Gastroesophageal sphincter (tissue), 4 donors: ENCODE measurements at regions not wholly inside any gene's neighbourhood (a gene's known extent, or its start where the extent isn't known, plus 50 kb on each side); places are given as distances from the start of the nearest gene placed in this dataset.

ENCODE experiments used
- ATAC-seq: fragments of 150-250 bp; one replicate; pipeline ENCODE4 v1.9.1; 2016; ENCODE audit warnings: mild to moderate bottlenecking, moderate library complexity
- H3K27ac ChIP-seq, 4 donors: fragments of 200-600 bp; sonication (generic) in 3 of 4; 1 replicate in 3 of 4; 2 replicates in 1 of 4; pipeline ENCODE4 v1.5.1; 2016 to 2019
- H3K27me3 ChIP-seq: fragments of 200-600 bp; sonication (generic); one replicate; pipeline ENCODE4 v1.5.1; 2019
- H3K36me3 ChIP-seq, 2 donors: fragments of 200-600 bp; sonication (generic); one replicate each; pipeline ENCODE4 v1.5.1; 2019; ENCODE audit warnings: control low read depth in 1 of 2
- H3K4me1 ChIP-seq, 3 donors: fragments of 200-600 bp; sonication (generic); 1 replicate in 2 of 3; 2 replicates in 1 of 3; pipeline ENCODE4 v1.5.1; 2016 to 2019; ENCODE audit warnings: control low read depth in 2 of 3
- H3K4me3 ChIP-seq, 2 donors: fragments of 200-600 bp; sonication (generic); one replicate each; pipeline ENCODE4 v1.5.1; 2019; ENCODE audit warnings: mild to moderate bottlenecking in 1 of 2, moderate library complexity in 1 of 2
- H3K9me3 ChIP-seq, 3 donors: fragments of 200-600 bp; sonication (generic); one replicate each; pipeline ENCODE4 v1.5.1; 2017 to 2019; ENCODE audit warnings: control low read depth in 2 of 3
- CTCF ChIP-seq, 4 experiments: fragments of 200-600 bp in 2 of 4; fragments of 450-650 bp in 2 of 4; sonication (generic) in 1 of 4; IDR thresholded peaks; one replicate each; pipeline ENCODE4 v1.5.1; 2017 to 2019; ENCODE audit warnings: antibody characterized with exemption in 4 of 4, mild to moderate bottlenecking in 2 of 4, moderate library complexity in 2 of 4
- EP300 ChIP-seq: sonication (generic); formaldehyde crosslinking; IDR thresholded peaks from one replicate; pipeline ENCODE4 v1.6.1; 2017; ENCODE audit warnings: antibody characterized with exemption, mild to moderate bottlenecking
- POLR2A ChIP-seq, 2 donors: fragments of 450-650 bp; IDR thresholded peaks; one replicate each; pipeline ENCODE4 v1.6.1; 2017; ENCODE audit warnings: antibody characterized with exemption in 2 of 2, mild to moderate bottlenecking in 2 of 2, moderate library complexity in 1 of 2
- POLR2AphosphoS5 ChIP-seq: sonication (generic); formaldehyde crosslinking; IDR thresholded peaks from one replicate; pipeline ENCODE4 v1.6.1; 2017; ENCODE audit warnings: antibody characterized with exemption
- WGBS, 2 donors: methylation state at CpG; one replicate each; pipeline ENCODE4 v1.1.5; 2018; ENCODE audit warnings: low coverage in 1 of 2; 5-methylcytosine and 5-hydroxymethylcytosine counted together

- Histone ChIP-seq H3K36me3 (no peaks in the 10 kb centered on the region), H3K27me3 (no peaks in the 10 kb centered on the region), H3K4me3 (no peak overlapping the region), H3K27ac (no peak overlapping the region), H3K4me1 (no peaks in the 10 kb centered on the region), H3K9me3 (no peaks in the 10 kb centered on the region)
- no peak for ATAC-seq
- 75 to 86% methylated on average over 1 of the region's 1 CpG for WGBS, 2 donors
- no peak for TF ChIP-seq POLR2AphosphoS5
- TF ChIP-seq POLR2A (IDR thresholded peaks at IDR 0.05): no peak
- TF ChIP-seq EP300: no peak
Observed at GRCh38 chr5:165325221-165325620, 1819.8 kb downstream of the MAT2B start.

GRCh38 chr5:165327631-165328030 is 1822.2 kb downstream of the MAT2B start:
- no peaks in the 10 kb centered on the region for H3K27me3 ChIP-seq
- no peak overlapping the region for H3K27ac ChIP-seq
- no peaks in the 10 kb centered on the region for H3K9me3 ChIP-seq
- WGBS, 2 donors: 94 to 100% methylated on average over 2 of the region's 2 CpGs
- TF ChIP-seq CTCF (IDR thresholded peaks at IDR 0.05) (no peak), POLR2AphosphoS5 (no peak), EP300 (no peak), POLR2A (IDR thresholded peaks at IDR 0.05) (no peak)
- H3K36me3 ChIP-seq: no peaks in the 10 kb centered on the region
- ATAC-seq: no peak
- H3K4me3 ChIP-seq: no peak overlapping the region
- H3K4me1 ChIP-seq: no peaks in the 10 kb centered on the region

- no peaks in the 10 kb centered on the region for H3K36me3 ChIP-seq
- H3K4me1 ChIP-seq: no peaks in the 10 kb centered on the region
- H3K27me3 ChIP-seq: no peaks in the 10 kb centered on the region
- no peak for ATAC-seq
- TF ChIP-seq CTCF (IDR thresholded peaks at IDR 0.05): no peak
- no peak for TF ChIP-seq POLR2A (IDR thresholded peaks at IDR 0.05)
- TF ChIP-seq EP300: no peak
- no peak for TF ChIP-seq POLR2AphosphoS5
- no peaks in the 10 kb centered on the region for H3K9me3 ChIP-seq
- H3K27ac ChIP-seq: no peak overlapping the region
- H3K4me3 ChIP-seq: no peak overlapping the region
Observed at GRCh38 chr5:165328846-165329245, 1823.4 kb downstream of the MAT2B start.

- Histone ChIP-seq H3K9me3 (no peaks in the 10 kb centered on the region), H3K27me3 (no peaks in the 10 kb centered on the region), H3K4me3 (no peak overlapping the region), H3K36me3 (no peaks in the 10 kb centered on the region), H3K27ac (no peak overlapping the region), H3K4me1 (no peaks in the 10 kb centered on the region)
- 93 to 96% methylated on average over 3 of the region's 3 CpGs for WGBS, 2 donors
- TF ChIP-seq POLR2AphosphoS5: no peak
- ATAC-seq: no peak
Observed at GRCh38 chr5:165333623-165334022, 1828.2 kb downstream of the MAT2B start.

GRCh38 chr5:165334201-165334600 is 1828.8 kb downstream of the MAT2B start:
- Histone ChIP-seq H3K36me3 (no peaks in the 10 kb centered on the region), H3K27me3 (no peaks in the 10 kb centered on the region), H3K9me3 (no peaks in the 10 kb centered on the region), H3K27ac (no peak overlapping the region), H3K4me3 (no peak overlapping the region), H3K4me1 (no peaks in the 10 kb centered on the region)
- no peak for TF ChIP-seq POLR2A (IDR thresholded peaks at IDR 0.05)
- no peak for TF ChIP-seq CTCF (IDR thresholded peaks at IDR 0.05)
- no peak for TF ChIP-seq EP300
- TF ChIP-seq POLR2AphosphoS5: no peak
- no peak for ATAC-seq
- WGBS, 2 donors: 76 to 84% methylated on average over 2 of the region's 2 CpGs

GRCh38 chr5:165349735-165350134 is 1844.3 kb downstream of the MAT2B start:
- ATAC-seq: no peak
- TF ChIP-seq CTCF (IDR thresholded peaks at IDR 0.05): no peak
- TF ChIP-seq POLR2AphosphoS5: no peak
- no peak for TF ChIP-seq POLR2A (IDR thresholded peaks at IDR 0.05)
- no peak for TF ChIP-seq EP300
- no peaks in the 10 kb centered on the region for H3K36me3 ChIP-seq
- H3K9me3 ChIP-seq: no peaks in the 10 kb centered on the region
- H3K27ac ChIP-seq: no peak overlapping the region
- WGBS, 2 donors: 54 to 86% methylated on average over 1 of the region's 1 CpG
- H3K4me1 ChIP-seq: no peaks in the 10 kb centered on the region
- H3K4me3 ChIP-seq: no peak overlapping the region
- H3K27me3 ChIP-seq: no peaks in the 10 kb centered on the region
